ENCODE measurements at regions not wholly inside any gene's neighbourhood (a gene's known extent, or its start where the extent isn't known, plus 50 kb on each side); places are given as distances from the start of the nearest gene placed in this dataset.
"Not testable (repeated sequence)": the region's sequence is repeated elsewhere in the genome, so short reads cannot be mapped to it uniquely, and the experiment has no call there.

DNA sequence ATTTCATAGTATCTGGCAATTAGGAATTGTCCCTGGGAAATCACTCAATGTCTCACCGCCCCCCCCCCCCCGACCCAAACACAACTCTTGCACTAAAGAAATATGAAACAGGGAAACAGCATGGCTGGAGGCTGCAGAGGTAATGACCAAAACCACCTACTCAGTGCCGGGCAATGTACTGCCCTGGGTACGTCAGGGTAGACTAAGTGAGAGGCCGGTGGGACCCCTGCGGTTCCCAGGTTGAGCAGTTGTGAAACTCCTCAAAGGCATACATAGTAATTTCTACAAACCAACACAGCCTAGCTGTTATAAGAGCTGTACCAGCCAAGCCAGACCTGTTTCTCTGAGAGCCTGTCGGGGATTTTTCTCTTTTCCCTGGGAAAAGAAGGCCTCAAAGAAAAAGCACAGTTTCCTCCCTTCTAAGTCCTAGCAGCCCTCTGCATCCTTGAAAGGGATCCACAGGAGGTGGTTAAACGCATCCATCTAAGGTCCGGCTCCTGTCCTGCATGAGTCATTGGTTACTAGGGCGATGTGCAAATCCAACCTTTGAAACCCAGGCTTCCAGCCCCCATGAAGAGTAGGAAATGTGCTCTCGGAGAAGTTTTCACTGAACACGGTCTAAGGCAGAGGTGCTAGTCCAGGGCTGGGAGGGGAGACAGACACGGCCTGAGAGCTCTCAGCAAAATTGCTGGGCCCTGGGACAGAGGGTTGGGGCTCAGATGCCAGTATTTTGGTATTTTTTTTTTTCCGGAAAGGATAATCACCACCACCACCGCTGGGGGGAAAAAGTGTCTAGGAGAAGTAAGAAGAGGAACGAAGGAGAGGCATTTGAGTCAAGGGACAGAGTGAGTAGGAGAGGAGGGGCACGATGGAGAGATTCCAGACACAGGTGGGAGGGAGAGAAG is 172.8 kb downstream of the ATP6V0E2 start:
- not testable (repeated sequence) for DNase-seq (ENCODE audit: low read depth)

- not testable (repeated sequence) for DNase-seq (ENCODE audit: low read depth)
Measured at GRCh38 chr7:150047329-150047728, 173.6 kb downstream of the ATP6V0E2 start.

GRCh38 chr7:150047772-150048171 is 174.0 kb downstream of the ATP6V0E2 start:
- not testable (repeated sequence) for DNase-seq (ENCODE audit: low read depth)

GRCh38 chr7:150048244-150049011 is 174.7 kb downstream of the ATP6V0E2 start:
- not testable (repeated sequence) for DNase-seq (ENCODE audit: low read depth)

DNA sequence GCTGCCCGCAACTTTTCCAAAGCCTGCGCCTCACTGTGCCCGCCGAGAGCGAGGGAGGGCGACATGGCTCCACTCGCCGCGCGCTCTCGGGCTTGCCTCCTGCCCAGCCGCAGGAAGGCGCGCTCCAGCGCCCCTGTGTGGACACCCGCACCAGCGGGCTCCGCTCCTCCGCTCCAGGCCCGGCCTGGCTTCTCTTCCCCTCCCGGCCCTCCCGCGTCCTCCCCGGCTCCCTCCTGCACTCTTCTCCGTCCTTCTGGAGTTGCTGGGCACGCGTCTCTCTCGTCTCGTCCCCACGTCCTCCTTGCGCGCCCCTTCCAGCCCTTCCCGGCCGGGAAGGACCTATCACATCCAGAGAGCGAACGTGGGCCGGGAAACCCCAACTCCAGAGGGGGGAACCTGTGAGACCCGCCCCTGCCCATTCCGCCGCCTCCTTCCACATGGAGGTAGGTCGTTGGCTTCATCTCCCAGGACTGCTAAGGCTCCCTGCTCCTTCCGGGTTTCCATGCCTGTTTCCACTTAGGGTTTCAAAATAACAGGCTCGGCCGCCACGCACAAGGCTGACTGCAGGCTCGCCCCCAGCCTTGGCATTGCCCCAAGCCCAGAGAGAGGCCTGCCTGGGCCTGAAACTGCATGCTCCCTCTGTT is 175.4 kb downstream of the ATP6V0E2 start:
- DNase-seq (ENCODE audit: low read depth), result not testable (repeated sequence)

- not testable (repeated sequence) for DNase-seq (ENCODE audit: low read depth)
Measured at GRCh38 chr7:150053396-150053795, 179.6 kb downstream of the ATP6V0E2 start.

DNA sequence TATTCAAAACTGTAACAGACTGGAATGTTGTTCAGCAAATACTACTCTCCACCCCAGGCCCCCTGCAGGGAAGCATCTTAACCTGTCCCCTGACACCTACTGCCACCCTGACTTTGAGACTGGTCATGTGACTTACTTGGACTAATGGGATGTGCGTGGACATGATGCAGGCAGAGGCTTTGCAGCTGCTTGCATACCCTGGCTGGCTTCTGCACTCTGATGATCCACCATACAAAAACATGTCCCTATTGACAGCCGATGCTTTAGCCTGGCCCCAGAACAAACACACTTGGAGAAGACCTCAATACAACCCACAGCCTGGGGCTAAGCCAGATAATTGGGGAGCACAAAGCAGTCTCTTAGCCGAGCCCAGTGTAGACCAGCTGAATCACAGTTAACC is 180.5 kb downstream of the ATP6V0E2 start:
- not testable (repeated sequence) for DNase-seq (ENCODE audit: low read depth)

GRCh38 chr7:150060259-150061221 is 186.8 kb downstream of the ATP6V0E2 start:
- DNase-seq (ENCODE audit: low read depth), result peak; percentile 86

- not testable (repeated sequence) for DNase-seq (ENCODE audit: low read depth)
Measured at GRCh38 chr7:150063195-150063594, 189.4 kb downstream of the ATP6V0E2 start.

DNA sequence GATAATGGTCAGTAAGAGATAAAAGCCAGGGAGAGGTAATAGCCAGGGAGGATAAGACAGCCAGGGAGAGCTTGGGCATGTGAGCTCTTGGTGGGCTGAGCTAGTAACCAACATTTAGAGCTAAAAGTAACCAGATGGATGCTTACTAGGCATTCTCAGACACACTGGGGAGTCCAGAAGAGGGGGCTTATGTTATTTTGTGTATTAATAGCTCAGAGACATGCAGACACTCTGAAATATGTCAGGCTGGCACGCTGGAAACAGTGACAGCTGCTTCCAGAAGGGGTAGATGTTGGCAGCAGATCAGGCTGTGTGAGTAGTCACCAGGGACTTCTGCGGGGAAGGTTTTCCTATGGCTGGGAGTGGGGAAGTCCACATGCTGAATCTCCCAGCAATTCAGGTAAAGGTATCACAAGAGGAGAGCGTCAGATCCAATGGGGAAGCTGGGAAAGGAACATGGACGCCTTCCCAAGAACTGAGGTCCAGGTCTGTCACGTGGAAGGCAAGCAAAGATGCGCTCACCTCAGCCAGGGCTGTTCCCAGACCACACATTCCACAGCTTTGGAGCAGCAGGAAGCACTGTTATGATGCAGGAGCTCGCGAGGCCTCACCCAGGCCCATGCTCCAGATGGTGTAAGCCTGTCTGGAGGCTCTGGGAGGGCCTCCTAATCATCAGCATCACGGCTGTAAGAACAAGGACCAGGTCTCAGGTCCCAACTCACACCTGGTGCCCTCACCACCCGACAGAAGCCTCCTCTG is 196.0 kb downstream of the ATP6V0E2 start:
- not testable (repeated sequence) for DNase-seq (ENCODE audit: low read depth)

DNA sequence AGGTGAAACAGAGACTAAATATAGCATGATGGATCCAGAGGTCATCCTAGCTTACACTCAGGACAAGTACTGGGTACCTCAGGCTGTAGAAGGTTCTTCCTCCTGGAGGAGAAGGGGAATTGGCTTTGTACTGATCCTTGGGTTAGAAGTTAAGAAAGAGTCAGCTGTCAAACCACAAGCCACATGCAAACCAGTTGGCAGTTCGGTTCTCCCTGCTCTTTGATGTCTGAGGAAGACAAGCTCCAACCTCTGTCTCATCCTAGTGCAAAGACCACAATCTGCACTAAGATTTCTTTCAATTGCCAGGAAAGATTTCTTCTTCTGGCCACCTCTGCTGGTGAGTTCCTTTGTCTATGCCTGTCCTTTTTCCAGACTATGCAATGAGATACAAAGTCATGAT is 203.8 kb downstream of the ATP6V0E2 start:
- DNase-seq (ENCODE audit: low read depth), result not testable (repeated sequence)

DNA sequence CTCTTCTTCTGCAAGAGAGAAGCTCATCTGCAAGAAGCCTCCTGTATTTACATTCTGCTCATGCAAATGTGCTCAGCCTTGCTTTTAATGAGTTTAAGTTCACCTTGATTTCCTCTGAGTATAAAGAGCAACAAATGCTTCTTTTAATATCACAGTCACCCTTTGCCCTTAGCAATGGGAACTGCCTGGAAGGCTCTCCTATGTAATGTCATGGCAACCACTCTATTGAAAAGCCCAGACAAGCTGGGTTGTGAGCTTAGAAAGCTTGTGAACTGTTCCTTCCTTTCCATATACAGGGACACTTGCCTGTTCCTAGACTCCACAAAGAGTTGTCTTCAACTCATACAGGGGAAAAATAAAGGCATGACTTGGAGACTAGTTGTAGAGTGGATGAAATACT is 208.1 kb downstream of the ATP6V0E2 start:
- DNase-seq (ENCODE audit: low read depth), result not testable (repeated sequence)

DNA sequence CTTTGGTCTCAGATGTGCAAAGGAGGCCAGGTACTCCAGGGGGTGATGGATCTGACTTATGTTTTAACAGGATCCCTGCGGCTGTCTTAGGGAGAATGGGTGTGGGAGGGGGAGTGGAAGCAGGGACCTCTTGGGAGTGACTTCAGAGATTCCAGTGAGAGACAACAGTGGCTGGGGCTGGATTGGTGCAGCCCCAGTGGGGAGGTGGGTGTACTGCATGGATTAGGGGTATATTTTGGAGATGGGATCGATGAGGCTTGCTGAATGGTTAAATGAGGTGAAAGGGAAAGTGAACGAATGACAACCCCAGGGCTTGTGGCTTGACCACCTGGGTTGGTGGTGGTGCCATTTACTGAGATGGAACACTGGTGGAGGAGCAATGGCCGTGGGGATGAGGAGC is 211.0 kb downstream of the ATP6V0E2 start:
- not testable (repeated sequence) for DNase-seq (ENCODE audit: low read depth)

GRCh38 chr7:150087478-150087877 is 213.7 kb downstream of the ATP6V0E2 start:
- DNase-seq (ENCODE audit: low read depth), result not testable (repeated sequence)

GRCh38 chr7:150089139-150089538 is 215.4 kb downstream of the ATP6V0E2 start:
- DNase-seq (ENCODE audit: low read depth), result not testable (repeated sequence)

- not testable (repeated sequence) for DNase-seq (ENCODE audit: low read depth)
Measured at GRCh38 chr7:150090776-150091175, 217.0 kb downstream of the ATP6V0E2 start.

GRCh38 chr7:150093897-150094296 is 220.1 kb downstream of the ATP6V0E2 start:
- DNase-seq (ENCODE audit: low read depth), result not testable (repeated sequence)

DNA sequence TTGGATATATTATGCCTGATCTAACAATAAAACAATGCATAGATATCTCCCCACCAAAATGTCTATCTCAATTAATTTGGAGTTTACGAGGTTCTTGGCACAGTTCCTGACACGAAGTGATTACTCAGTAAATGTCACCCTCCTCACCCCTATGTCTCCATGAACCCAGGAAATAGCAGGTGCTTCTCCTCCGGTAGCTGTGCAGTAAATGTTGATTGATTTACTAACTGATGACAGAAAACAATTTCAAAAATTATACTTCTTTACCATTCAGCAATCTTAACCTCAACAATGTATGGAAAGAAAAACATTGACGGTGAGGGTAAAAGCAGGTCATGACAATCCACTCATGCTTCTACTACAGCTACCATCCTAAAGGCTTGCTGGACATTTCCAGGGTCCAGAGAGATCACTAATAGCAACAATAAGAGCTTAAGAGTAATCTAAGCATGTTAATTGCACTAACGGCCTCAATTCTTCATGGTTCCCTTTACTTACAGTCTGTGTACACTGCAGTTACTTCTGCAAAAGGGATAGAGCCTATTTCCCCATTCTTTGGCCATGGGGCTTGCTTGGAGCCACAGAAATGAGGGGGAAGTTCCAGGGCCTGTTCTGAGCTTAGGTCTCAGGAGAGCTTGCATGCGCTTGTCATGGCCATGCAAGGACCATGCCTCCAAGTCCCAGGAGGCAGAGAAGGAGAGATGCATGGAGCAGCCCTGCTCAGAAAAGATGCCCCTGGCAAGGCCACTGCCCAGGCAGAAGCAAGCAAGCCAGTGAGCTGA is 222.6 kb downstream of the ATP6V0E2 start:
- DNase-seq (ENCODE audit: low read depth), result not testable (repeated sequence)

- not testable (repeated sequence) for DNase-seq (ENCODE audit: low read depth)
Measured at GRCh38 chr7:150098592-150098991, 224.6 kb upstream of the LRRC61 start.
